HepG2 (cell line): ENCODE measurements at regions not wholly inside any gene's neighbourhood (a gene's known extent, or its start where the extent isn't known, plus 50 kb on each side); places are given as distances from the start of the nearest gene placed in this dataset.

ENCODE experiments used
- ATAC-seq: fragments of 200-7000 bp; cut with Tn5 transposase; 3 replicates; pipeline ENCODE4 v1.9.1; 2020; ENCODE audit warnings: mild to moderate bottlenecking, moderate library complexity
- BruUV-seq: library from RNA; stranded (reverse); fragments of 400-500 nt; replicated peaks from 2 replicates; lab custom pipeline; 2021; lab: Mats Ljungman, UMichigan
- CTCF ChIA-PET: fragments of 300-600 bp; formaldehyde crosslinking; extraction: SDS; loops from one replicate; lab custom pipeline; 2021; ENCODE audit warnings: low total read pairs, inconsistent platforms, low intra/inter-chr PET ratio; lab: Yijun Ruan, JAX
- POLR2A ChIA-PET: fragments of 350-600 bp; sonication (Branson Sonifier 250); formaldehyde crosslinking; loops from one replicate; lab custom pipeline; 2020; ENCODE audit warnings: antibody characterized with exemption, inconsistent platforms; lab: Yijun Ruan, JAX
- DNase-seq: peaks from one replicate; pipeline ENCODE4 v3.0.0-alpha.2; 2015; ENCODE audit warnings: low spot score
- FAIRE-seq: peaks from 3 replicates; lab custom pipeline; 2011; peaks lifted over from hg19 to GRCh38; lab: Jason Lieb, UNC
- H2AFZ ChIP-seq: one replicate; pipeline ENCODE4 v1.6.1; 2011; ENCODE audit warnings: low read length, inconsistent platforms
- H3K27ac ChIP-seq: fragments of 300-600 bp; 3 replicates; pipeline ENCODE4 v1.8.0; 2011; ENCODE audit warnings: mixed run types, mild to moderate bottlenecking, mixed read lengths, low read length, inconsistent platforms; ENCODE audit not compliant: insufficient read depth; ENCODE audit errors: extremely low read length
- H3K27me3 ChIP-seq, 2 experiments: fragments of 200-600 bp in 1 of 2; 2 replicates in 1 of 2; 3 replicates in 1 of 2; pipeline versions ENCODE4 v1.6.0 to v1.8.0; 2011; ENCODE audit warnings: low read length in 2 of 2, mild to moderate bottlenecking in 2 of 2, moderate library complexity in 2 of 2, inconsistent platforms in 1 of 2; ENCODE audit not compliant: insufficient read depth in 2 of 2, control insufficient read depth in 1 of 2
- H3K36me3 ChIP-seq, 2 experiments: fragments of 200-600 bp in 1 of 2; replicated peaks in 1 of 2; 2 replicates in 1 of 2; 3 replicates in 1 of 2; pipeline versions ENCODE4 v1.5.1 to v1.8.0; 2011; ENCODE audit warnings: low read length in 2 of 2, inconsistent platforms in 1 of 2; ENCODE audit not compliant: insufficient read depth in 2 of 2, control insufficient read depth in 1 of 2
- H3K4me1 ChIP-seq: 2 replicates; pipeline ENCODE4 v1.5.1; 2012; ENCODE audit warnings: low read length, inconsistent platforms; ENCODE audit not compliant: insufficient read depth
- H3K4me2 ChIP-seq: 2 replicates; pipeline ENCODE4 v1.6.0; 2011; ENCODE audit warnings: low read depth, low read length, inconsistent platforms
- H3K4me3 ChIP-seq, 3 experiments: fragments of 200-600 bp in 1 of 3; sonication (generic), shearing (Covaris generic) in 1 of 3; replicated peaks in 1 of 3; 2 replicates each; pipeline ENCODE4 v1.5.1; 2011 to 2016; ENCODE audit warnings: low read length in 3 of 3, inconsistent platforms in 2 of 3, low read depth in 2 of 3, mild to moderate bottlenecking in 2 of 3, control low read depth in 1 of 3, mixed read lengths in 1 of 3; ENCODE audit not compliant: insufficient read depth in 1 of 3
- H3K79me2 ChIP-seq: one replicate; pipeline ENCODE4 v1.6.1; 2011; ENCODE audit warnings: low read length, inconsistent platforms; ENCODE audit not compliant: insufficient read depth
- H3K9ac ChIP-seq: 2 replicates; pipeline ENCODE4 v1.6.0; 2011; ENCODE audit warnings: mild to moderate bottlenecking, low read depth, low read length, inconsistent platforms; ENCODE audit not compliant: insufficient read depth
- H3K9me3 ChIP-seq: 2 replicates; pipeline ENCODE4 v1.5.1; 2012; ENCODE audit warnings: mild to moderate bottlenecking, low read length
- H4K20me1 ChIP-seq: 2 replicates; pipeline ENCODE4 v1.6.0; 2011; ENCODE audit warnings: inconsistent platforms, mild to moderate bottlenecking, low read length, moderate library complexity; ENCODE audit not compliant: insufficient read depth
- CBX5 ChIP-seq: sonication (generic); formaldehyde crosslinking; IDR thresholded peaks from 2 replicates; pipeline ENCODE4 v1.4.0; 2020; ENCODE audit warnings: missing genetic modification reagents, borderline replicate concordance
- CCAR2 ChIP-seq: fragments of 200-400 bp; formaldehyde crosslinking; optimal IDR thresholded peaks from 2 replicates; pipeline ENCODE3; 2018; ENCODE audit warnings: low read depth, mild to moderate bottlenecking, low read length, moderate library complexity
- ELK4 ChIP-seq: sonication (generic); formaldehyde crosslinking; IDR thresholded peaks from 2 replicates; pipeline ENCODE4 v1.9.0; 2021; ENCODE audit warnings: missing genetic modification reagents, borderline replicate concordance
- GABPB1 ChIP-seq: IDR thresholded peaks from 2 replicates; pipeline ENCODE4 v1.6.1; 2016; ENCODE audit warnings: mild to moderate bottlenecking, missing genetic modification reagents, moderate library complexity, missing compliant biosample characterization
- KDM3A ChIP-seq: IDR thresholded peaks from 2 replicates; pipeline ENCODE4 v1.6.1; 2018; ENCODE audit warnings: low read depth, missing compliant biosample characterization
- KDM4B ChIP-seq: sonication (generic); formaldehyde crosslinking; IDR thresholded peaks from 2 replicates; pipeline ENCODE4 v1.4.0; 2020; ENCODE audit warnings: missing genetic modification reagents
- MATR3 ChIP-seq: sonication (generic); formaldehyde crosslinking; IDR thresholded peaks from 2 replicates; pipeline ENCODE4 v1.4.0; 2020; ENCODE audit warnings: missing genetic modification reagents
- MEIS1 ChIP-seq: sonication (generic); formaldehyde crosslinking; IDR thresholded peaks from 2 replicates; pipeline ENCODE4 v1.9.0; 2021; ENCODE audit warnings: mild to moderate bottlenecking, missing genetic modification reagents, moderate library complexity, borderline replicate concordance
- POGZ ChIP-seq: sonication (generic); formaldehyde crosslinking; IDR thresholded peaks from 2 replicates; pipeline ENCODE4 v1.4.0; 2020; ENCODE audit warnings: mild to moderate bottlenecking, missing genetic modification reagents
- SMAD9 ChIP-seq: sonication (generic); formaldehyde crosslinking; IDR thresholded peaks from 2 replicates; pipeline ENCODE4 v1.5.1; 2020; ENCODE audit warnings: mild to moderate bottlenecking, missing genetic modification reagents
- ZFP62 ChIP-seq: sonication (generic); formaldehyde crosslinking; IDR thresholded peaks from 2 replicates; pipeline ENCODE4 v1.4.0; 2020; ENCODE audit warnings: missing genetic modification reagents
- ZMYM2 ChIP-seq: sonication (generic); formaldehyde crosslinking; IDR thresholded peaks from 2 replicates; pipeline ENCODE4 v1.8.0; 2022; ENCODE audit warnings: mild to moderate bottlenecking, missing genetic modification reagents
- ZNF138 ChIP-seq: sonication (generic); formaldehyde crosslinking; IDR thresholded peaks from 2 replicates; pipeline ENCODE4 v1.5.0; 2020; ENCODE audit warnings: mild to moderate bottlenecking, low read depth, missing genetic modification reagents
- ZNF180 ChIP-seq: sonication (generic); formaldehyde crosslinking; IDR thresholded peaks from 2 replicates; pipeline ENCODE4 v1.4.0; 2020; ENCODE audit warnings: low read depth, missing genetic modification reagents, borderline replicate concordance
- ZNF496 ChIP-seq: sonication (generic); formaldehyde crosslinking; IDR thresholded peaks from 2 replicates; pipeline ENCODE4 v1.8.1; 2023; ENCODE audit warnings: mild to moderate bottlenecking, moderate library complexity, missing genetic modification reagents; ENCODE audit not compliant: insufficient replicate concordance
- ZNF530 ChIP-seq: sonication (generic); formaldehyde crosslinking; IDR thresholded peaks from 2 replicates; pipeline ENCODE4 v1.5.0; 2020; ENCODE audit warnings: low read depth, mild to moderate bottlenecking, missing genetic modification reagents
- ZNF776 ChIP-seq: sonication (generic); formaldehyde crosslinking; IDR thresholded peaks from 2 replicates; pipeline ENCODE4 v1.4.0; 2020; ENCODE audit warnings: mild to moderate bottlenecking, missing genetic modification reagents
- ZNF784 ChIP-seq: sonication (generic); formaldehyde crosslinking; IDR thresholded peaks from 2 replicates; pipeline ENCODE4 v1.5.1; 2020; ENCODE audit warnings: missing genetic modification reagents, mild to moderate bottlenecking, borderline replicate concordance
- ZNF841 ChIP-seq: sonication (generic); formaldehyde crosslinking; IDR thresholded peaks from 2 replicates; pipeline ENCODE4 v1.8.1; 2023; ENCODE audit warnings: missing genetic modification reagents, borderline replicate concordance
- ZNF883 ChIP-seq: sonication (generic); formaldehyde crosslinking; IDR thresholded peaks from 2 replicates; pipeline ENCODE4 v1.5.1; 2020; ENCODE audit warnings: mild to moderate bottlenecking, missing genetic modification reagents; ENCODE audit errors: not compliant biosample characterization
- ZSCAN9 ChIP-seq: IDR thresholded peaks from 2 replicates; pipeline ENCODE4 v1.6.1; 2016; ENCODE audit warnings: borderline replicate concordance
- WGBS: methylation state at CpG from one replicate; pipeline ENCODE4 v1.1.6; 2017; ENCODE audit warnings: low lambda C conversion rate; 5-methylcytosine and 5-hydroxymethylcytosine counted together
- in situ Hi-C: cut with HindIII; loops from 2 replicates; pipeline ENCODE4 v1.10.0; 2017; ENCODE audit warnings: low pct_unique_long_range_greater_than_20kb; ENCODE audit not compliant: extremely low pct_ligation_motif_present
- intact Hi-C: fragments of 100-400 bp; cut with micrococcal nuclease; formaldehyde crosslinking; loops from one replicate; pipeline ENCODE4 v1.10.0; 2022; ENCODE audit not compliant: unreplicated experiment

- Histone ChIP-seq H3K4me3 (no peak overlapping the region), H2AFZ (no peak overlapping the region), H3K36me3 (no peaks in the 10 kb centered on the region), H3K27ac (no peak overlapping the region), H3K79me2 (no peaks in the 10 kb centered on the region), H3K4me1 (no peaks in the 10 kb centered on the region)
- ATAC-seq = no peak
- BruUV-seq = no TSS peak
- POLR2A ChIA-PET = no interaction called here
- TF ChIP-seq ZNF180 = no peak
- no peak for TF ChIP-seq KDM4B (CRISPR knock-in tag)
- TF ChIP-seq ZFP62 = no peak
- TF ChIP-seq ZNF496 (CRISPR knock-in tag) = no peak
- no peak for TF ChIP-seq MEIS1 (CRISPR knock-in tag)
- TF ChIP-seq MATR3 (CRISPR knock-in tag) = no peak
- TF ChIP-seq KDM3A (CRISPR knock-in tag) = no peak
- no peak for TF ChIP-seq ZSCAN9
- no peak for TF ChIP-seq ZNF776 (CRISPR knock-in tag)
- TF ChIP-seq, all 625 proteins: peak for 0
- Histone ChIP-seq H3K9me3 (no peaks in the 10 kb centered on the region), H3K9ac (no peak overlapping the region), H3K27me3 (peaks cover 0 to 8% of the 10 kb centered on the region in 2 experiments; a peak in 1 of 5 replicates), H4K20me1 (no peaks in the 10 kb centered on the region), H3K4me2 (no peak overlapping the region)
- FAIRE-seq (no peak), DNase-seq (no peak)
- in situ Hi-C loops = no loop called here
- CTCF ChIA-PET = no interaction called here
- intact Hi-C loops = no loop called here
- 0% methylated on average over 2 of the region's 2 CpGs for WGBS
Measured at GRCh38 chr9:16282216-16282615, 588.3 kb downstream of the BNC2 start.

- intact Hi-C loops (no loop called here), in situ Hi-C loops (no loop called here)
- Histone ChIP-seq H3K9ac (no peak overlapping the region), H3K4me2 (no peak overlapping the region), H4K20me1 (no peaks in the 10 kb centered on the region), H3K36me3 (no peaks in the 10 kb centered on the region), H2AFZ (no peak overlapping the region), H3K27me3 (peaks cover 0 to 6% of the 10 kb centered on the region in 2 experiments; a peak in 1 of 5 replicates), H3K27ac (no peak overlapping the region), H3K9me3 (no peaks in the 10 kb centered on the region), H3K4me3 (no peak overlapping the region), H3K4me1 (no peaks in the 10 kb centered on the region), H3K79me2 (no peaks in the 10 kb centered on the region)
- DNase-seq (no peak), ATAC-seq (no peak), FAIRE-seq (no peak)
- ChIA-PET POLR2A (no interaction called here), CTCF (no interaction called here)
- no TSS peak for BruUV-seq
- 46% methylated on average over 9 of the region's 9 CpGs for WGBS
- no peak for TF ChIP-seq CCAR2
- no peak for TF ChIP-seq ZNF841 (CRISPR knock-in tag)
- no peak for TF ChIP-seq ZNF530 (CRISPR knock-in tag)
- no peak for TF ChIP-seq CBX5
- no peak for TF ChIP-seq ZNF883 (CRISPR knock-in tag)
- TF ChIP-seq ELK4 (CRISPR knock-in tag) = no peak
- TF ChIP-seq POGZ (CRISPR knock-in tag) = no peak
- no peak for TF ChIP-seq ZNF784
- TF ChIP-seq SMAD9 (CRISPR knock-in tag) = no peak
- no peak for TF ChIP-seq KDM3A (CRISPR knock-in tag)
- TF ChIP-seq GABPB1 (CRISPR knock-in tag) = no peak
- no peak for TF ChIP-seq ZMYM2
- TF ChIP-seq ZNF138 (CRISPR knock-in tag) = no peak
Measured at GRCh38 chr9:16282718-16283117, 587.8 kb downstream of the BNC2 start.
